GM18909 (cell line): ENCODE measurements at regions not wholly inside any gene's neighbourhood (a gene's known extent, or its start where the extent isn't known, plus 50 kb on each side); places are given as distances from the start of the nearest gene placed in this dataset.
"Not testable (repeated sequence)": the region's sequence is repeated elsewhere in the genome, so short reads cannot be mapped to it uniquely, and the experiment has no call there.

ENCODE experiments used
- ATAC-seq: cut with Tn5 transposase; IDR thresholded peaks from one replicate; pipeline ENCODE4 v1.9.1; 2021; ENCODE audit warnings: mild to moderate bottlenecking; ENCODE audit not compliant: unreplicated experiment, poor library complexity

- ATAC-seq = no peak
Observed at GRCh38 chr15:62360332-62361097, 195.4 kb upstream of the C2CD4B start.

- no peak for ATAC-seq
Observed at GRCh38 chr15:62362144-62362543, 197.1 kb upstream of the C2CD4B start.

GRCh38 chr15:62362608-62363007, 197.5 kb upstream of the C2CD4B start:
- ATAC-seq = no peak

GRCh38 chr15:62363913-62364312, 198.8 kb upstream of the C2CD4B start:
- no peak for ATAC-seq

- no peak for ATAC-seq
Observed at GRCh38 chr15:62365795-62366442, 200.8 kb upstream of the C2CD4B start.

GRCh38 chr15:62369454-62369853, 204.4 kb upstream of the C2CD4B start:
- ATAC-seq = no peak

- ATAC-seq = not testable (repeated sequence)
Observed at GRCh38 chr15:62371683-62372082, 206.6 kb upstream of the C2CD4B start.

GRCh38 chr15:62377736-62378480, 212.8 kb upstream of the C2CD4B start:
- no peak for ATAC-seq

GRCh38 chr15:62378772-62379498, 213.8 kb upstream of the C2CD4B start:
- ATAC-seq = no peak

- ATAC-seq = no peak
Observed at GRCh38 chr15:62380011-62380410, 214.9 kb upstream of the C2CD4B start.

GRCh38 chr15:62382046-62382445, 217.0 kb upstream of the C2CD4B start:
- ATAC-seq = no peak

GRCh38 chr15:62389885-62390790, 225.1 kb upstream of the C2CD4B start, which contains the start of gene TLN2:
Gene TLN2 (plus strand): TSS chr15:62390550.
- peak; percentile 90 for ATAC-seq

GRCh38 chr15:62390791-62391640, 225.9 kb upstream of the C2CD4B start:
- ATAC-seq = peak; percentile 27

GRCh38 chr15:62391641-62392262, 226.7 kb upstream of the C2CD4B start:
- ATAC-seq = no peak

GRCh38 chr15:62392376-62392775, 227.3 kb upstream of the C2CD4B start:
- ATAC-seq = no peak

GRCh38 chr15:62393196-62393595, 228.1 kb upstream of the C2CD4B start:
- ATAC-seq = no peak

GRCh38 chr15:62394079-62394478, 229.0 kb upstream of the C2CD4B start:
- ATAC-seq = no peak

GRCh38 chr15:62400778-62401177, 235.7 kb upstream of the C2CD4B start:
- no peak for ATAC-seq
